CD4-positive, alpha-beta T cell treated with Interleukin-15 for 1 hour (primary cell): ENCODE measurements at regions not wholly inside any gene's neighbourhood (a gene's known extent, or its start where the extent isn't known, plus 50 kb on each side); places are given as distances from the start of the nearest gene placed in this dataset.

Source experiments
- DNase-seq: peaks from one replicate; pipeline ENCODE4 v3.0.0-alpha.2; 2020

DNA sequence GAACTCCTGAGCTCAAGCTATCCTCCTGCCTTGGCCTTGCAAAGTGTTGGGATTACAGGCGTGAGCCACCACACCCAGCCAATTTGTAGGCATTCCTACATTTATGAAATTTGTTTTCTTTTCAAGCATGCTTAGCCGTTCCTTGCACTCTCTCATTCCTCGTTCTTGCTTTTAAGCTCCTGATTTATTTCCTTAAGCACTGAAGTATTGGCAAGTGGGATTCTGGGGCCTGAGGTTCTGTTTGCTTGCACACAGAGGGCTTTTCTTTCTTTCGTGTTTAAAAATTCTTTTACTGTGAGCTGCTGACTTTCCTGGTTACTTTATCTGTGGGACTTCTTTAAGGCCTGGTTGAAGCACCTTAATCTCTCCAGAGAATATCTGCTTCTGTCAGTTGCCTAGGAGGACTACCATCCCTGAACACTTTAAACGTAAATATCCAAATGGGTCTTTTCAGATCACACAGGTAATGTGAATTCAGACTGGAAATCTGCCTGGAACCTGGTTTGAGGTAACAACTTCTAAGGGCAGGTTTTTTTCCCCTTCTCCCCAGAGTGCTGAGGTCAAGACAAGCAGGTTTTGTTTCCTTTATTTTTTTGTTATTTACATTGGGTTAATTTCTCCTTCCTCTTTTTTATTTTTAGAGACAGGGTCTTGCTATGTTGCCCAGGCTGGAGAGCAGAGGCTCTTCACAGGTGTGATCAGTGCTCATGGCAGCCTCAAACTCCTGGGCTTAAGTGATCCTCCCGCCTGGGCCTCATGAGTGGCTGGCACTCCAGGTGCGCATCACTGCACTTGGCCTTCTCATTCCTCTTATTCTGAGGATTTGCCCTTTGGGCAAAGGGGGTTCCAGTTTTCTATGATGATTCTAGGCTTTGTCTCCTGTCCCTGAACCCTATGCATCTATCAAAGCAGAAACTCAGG lies 102.9 kb downstream of the PFKFB3 start:
- DNase-seq: no peak

DNA sequence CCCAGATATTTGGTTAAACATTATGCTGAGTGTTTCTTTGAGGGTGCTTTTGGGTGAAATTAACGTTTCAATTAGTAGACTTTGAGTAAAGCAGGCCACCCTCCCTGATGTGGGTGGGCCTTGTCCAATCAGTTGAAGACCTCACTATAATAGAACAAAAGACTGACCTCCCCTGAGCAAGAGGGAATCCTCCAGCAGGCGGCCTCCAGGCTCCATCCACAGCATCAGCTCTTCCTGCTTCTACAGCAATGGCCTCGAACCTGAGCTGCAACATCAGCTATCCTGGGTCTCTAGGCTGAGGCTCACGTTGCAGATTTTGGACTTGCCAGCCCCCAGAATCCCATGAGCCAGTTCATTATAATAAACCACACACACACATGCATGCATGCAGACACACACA lies 104.2 kb downstream of the PFKFB3 start:
- no peak for DNase-seq

DNA sequence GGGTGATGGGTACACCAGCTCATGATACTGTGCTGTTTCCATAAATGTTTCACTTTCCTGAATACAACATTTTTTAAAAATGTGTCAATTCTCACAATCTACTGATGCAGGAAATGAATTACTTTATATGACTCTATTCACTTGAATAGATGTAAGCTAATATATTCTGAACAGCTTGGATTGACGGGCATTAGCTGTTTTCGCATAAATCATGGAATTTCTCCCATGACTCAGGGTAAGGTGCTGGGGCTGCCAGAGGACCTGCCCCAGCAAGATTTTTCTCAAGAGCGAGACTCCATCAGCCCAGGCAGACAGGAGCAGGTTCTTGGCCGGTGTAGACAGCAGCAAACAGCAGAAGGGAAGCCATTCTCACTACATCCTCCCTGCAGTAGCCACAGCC lies 107.1 kb downstream of the PFKFB3 start:
- no peak for DNase-seq

DNA sequence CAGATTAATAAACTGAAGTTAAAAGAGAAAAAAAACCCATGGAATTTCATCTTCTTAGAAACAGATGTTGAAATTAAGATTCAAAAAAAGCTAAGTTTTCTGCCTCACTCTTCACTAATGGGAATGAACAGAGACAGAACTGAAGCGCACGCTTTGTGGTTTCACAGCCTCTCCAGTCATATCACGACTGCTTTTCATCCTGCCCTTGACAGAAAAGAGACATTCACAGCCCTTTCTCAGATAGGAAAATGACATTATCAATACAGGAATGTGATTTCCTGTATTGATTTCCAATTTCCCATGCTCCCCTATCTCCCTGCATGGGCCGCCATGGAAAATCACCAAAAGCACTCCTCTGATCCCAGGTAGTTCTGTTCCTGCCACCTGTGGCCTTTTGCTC lies 108.2 kb downstream of the PFKFB3 start:
- DNase-seq: no peak

DNA sequence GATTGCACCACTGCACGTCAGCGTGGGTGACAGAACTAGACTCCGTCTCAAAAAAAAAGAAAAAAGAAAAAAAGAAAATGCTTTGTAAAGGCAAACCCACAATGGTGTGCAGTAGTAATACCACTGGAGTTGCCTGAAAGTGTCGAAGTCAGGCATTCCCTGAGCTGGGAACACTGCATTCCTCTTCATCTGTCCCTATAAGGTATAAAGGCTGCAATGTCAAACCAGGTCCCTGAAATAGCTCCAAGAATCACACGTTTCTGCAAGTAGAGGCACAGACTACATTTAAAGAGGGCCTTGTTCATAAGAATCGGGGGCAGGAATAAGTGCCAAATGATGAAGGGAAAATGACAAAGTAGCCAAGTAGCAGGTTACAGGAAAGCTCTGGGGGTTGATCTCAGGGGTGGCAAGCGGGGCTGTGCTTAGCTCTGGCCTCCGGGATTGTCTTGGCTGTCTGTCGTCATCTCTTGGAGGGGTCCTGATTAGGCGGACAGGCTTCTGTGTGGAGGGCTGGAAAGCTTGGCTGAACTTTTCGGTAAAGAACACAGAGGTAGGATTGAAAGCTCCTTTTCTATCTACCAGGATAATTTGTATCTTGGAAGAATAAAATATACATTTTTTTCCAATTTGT lies 109.1 kb downstream of the PFKFB3 start:
- no peak for DNase-seq

DNA sequence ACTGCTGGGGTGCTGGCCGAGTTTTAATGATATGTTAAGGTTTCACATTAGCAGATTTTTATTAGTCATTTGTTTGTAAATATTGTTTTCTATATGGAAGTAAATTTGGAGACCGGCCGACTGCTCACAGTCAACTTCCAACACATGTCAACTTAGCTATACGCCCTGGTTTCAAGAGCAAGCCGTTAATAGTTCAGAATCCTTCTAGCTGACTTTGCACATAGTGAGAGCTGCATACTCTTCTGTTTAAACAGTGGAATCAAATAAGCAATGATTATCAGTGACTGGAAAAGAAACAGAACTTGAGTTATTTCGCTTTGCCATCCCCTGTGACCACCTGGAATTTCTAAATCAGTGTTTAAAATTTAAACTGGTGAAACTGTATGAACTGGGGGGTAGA lies 109.9 kb downstream of the PFKFB3 start:
- no peak for DNase-seq

DNA sequence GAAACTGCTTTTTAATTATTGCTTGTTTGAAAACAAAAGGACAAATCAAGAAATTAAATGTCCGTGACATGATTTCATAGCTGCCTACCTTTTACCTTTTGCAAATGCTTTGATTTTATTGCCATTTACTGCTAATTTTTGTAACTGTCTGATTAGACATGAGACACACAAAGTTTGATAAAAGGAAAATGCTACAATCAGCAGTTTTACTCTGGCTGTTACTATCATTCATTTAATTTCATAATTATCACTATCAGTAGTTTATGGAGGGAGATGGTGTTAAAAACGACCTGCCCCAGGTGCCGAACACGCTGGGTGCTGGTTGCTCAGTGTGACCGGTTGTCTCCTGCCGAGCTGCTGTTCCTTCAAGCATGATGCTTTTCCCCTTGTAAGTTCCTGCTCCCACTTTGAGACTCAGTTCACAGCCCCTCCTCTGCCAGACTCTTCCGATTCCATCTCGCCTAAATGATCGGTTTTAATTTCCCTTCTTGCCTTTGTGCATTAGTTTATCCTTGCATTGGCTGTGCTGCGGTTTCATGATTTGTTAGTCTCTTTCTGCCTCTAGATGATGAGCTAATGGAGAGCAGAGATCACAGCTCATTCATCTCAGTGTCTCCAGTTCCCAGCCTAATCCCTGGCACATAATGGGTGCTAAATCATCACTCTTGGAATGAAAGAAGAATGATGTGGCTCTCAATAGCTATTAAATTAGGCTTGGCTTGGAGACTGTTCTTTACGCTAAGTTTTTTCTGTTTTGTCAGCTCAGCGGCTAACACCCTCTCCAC lies 110.6 kb downstream of the PFKFB3 start:
- DNase-seq: no peak

DNA sequence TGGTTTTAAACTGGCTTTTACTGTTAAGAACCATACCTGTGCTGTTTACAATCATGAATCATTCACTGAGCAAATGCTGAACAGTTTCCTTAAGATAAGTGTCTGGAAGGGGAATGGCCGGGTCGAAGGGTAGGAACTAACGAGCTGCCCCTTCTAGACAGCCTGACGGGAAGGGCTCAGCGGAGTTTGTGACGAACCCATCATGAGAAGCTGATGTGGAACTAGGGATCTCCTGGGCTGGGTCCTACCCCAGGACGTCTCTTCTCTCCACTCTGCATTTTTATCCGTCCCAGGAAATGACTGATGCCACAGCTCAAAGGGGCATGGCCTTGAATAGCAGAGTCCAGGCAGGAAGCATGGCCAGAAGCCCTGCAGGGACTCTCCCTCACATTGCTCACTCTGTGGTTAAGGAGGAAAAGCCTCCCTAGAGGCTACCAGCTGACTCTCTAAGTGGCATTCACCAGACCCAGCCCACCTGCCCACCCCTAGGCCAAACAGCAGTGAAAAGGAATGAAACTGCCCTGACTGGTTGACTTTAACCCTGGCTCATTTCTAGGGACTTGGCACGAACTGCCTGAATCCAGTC lies 112.0 kb downstream of the PFKFB3 start:
- no peak for DNase-seq

DNA sequence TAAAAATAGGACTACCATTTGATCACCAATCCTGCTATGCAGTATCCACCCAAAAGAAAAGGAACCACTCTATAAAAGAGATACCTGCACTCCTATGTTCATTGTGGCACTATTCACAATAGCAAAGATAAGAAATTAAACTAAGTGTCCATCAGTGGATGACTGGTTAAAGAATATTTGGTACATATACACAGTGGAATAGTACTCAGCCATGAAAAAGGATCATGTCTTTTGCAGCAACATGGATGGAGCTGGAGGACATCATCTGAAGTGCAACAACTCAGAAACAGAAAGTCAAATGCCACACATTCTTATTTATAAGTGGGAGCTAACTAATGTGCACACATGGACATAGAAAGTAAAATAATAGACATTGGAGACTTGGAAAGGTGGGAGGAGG lies 116.4 kb downstream of the PFKFB3 start:
- DNase-seq: no peak

DNA sequence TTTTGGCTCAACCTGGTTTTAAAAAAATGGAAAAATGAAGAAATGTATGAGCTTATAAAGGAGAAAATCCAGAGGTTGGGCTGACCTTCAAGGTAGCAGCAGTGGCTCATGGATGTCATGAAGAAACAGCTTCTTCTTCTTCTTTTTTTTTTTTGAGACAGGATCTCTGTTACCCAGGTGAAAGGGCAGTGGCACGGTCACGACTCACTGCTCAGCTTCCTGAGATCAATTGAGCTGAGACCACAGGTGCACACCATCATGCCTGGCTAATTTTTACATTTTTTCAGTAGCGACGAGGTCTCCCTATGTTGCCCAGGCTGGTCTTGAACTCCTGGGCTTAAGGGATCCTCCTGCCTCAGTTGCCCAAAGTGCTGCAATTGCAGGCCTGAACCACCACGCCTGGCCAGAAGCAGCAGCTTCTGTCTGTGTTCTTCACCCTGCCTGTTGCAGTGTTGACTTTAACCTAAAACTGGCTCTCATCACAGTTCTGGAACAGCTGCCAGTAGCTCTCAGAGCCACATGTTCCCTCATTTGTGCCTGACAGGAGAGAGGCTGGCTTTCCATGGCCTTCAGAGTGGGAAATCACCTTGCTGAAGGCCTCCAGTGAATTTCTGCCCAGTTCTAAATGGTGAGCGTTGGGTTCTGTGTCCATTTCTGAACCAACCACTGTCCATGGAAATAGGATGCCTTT lies 117.7 kb downstream of the PFKFB3 start:
- peak; percentile 42 for DNase-seq

DNA sequence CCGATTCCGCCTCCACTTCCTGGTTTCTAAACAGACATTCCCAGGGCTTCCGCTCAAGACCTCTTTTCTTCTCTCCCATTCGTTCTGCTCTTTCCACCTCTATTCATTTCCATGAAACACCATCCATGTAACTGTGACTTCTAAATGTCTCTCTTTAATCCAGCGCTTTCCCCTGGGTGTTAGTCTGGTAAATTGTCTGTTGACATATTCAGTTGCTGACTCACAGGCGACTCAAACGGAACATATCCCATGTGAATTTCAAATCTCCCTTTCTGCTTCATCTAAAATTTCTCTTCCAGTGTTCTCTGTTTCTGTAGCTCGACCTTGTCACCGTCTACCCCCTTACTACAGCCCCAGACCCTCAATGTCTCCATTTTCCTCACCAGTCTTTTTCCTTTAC lies 119.1 kb downstream of the PFKFB3 start:
- no peak for DNase-seq

DNA sequence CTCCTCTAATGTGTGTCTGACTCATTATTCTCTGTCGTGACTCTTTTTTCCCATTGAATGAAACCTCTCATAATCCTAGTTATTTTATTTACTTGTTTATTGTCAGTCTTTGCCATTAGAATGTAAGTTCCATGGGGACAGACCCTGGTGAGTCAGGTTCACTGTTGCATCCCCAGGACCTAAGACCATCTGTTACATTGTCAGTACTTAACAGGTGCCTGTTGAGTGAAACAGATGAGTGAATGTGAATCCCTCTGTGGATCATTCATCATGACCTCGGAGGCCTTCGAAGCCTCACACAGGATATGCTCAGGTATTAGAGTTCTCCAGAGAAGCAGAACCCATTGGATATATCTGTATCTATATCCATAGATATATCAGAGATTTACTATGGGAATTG lies 120.1 kb downstream of the PFKFB3 start:
- DNase-seq: no peak

DNA sequence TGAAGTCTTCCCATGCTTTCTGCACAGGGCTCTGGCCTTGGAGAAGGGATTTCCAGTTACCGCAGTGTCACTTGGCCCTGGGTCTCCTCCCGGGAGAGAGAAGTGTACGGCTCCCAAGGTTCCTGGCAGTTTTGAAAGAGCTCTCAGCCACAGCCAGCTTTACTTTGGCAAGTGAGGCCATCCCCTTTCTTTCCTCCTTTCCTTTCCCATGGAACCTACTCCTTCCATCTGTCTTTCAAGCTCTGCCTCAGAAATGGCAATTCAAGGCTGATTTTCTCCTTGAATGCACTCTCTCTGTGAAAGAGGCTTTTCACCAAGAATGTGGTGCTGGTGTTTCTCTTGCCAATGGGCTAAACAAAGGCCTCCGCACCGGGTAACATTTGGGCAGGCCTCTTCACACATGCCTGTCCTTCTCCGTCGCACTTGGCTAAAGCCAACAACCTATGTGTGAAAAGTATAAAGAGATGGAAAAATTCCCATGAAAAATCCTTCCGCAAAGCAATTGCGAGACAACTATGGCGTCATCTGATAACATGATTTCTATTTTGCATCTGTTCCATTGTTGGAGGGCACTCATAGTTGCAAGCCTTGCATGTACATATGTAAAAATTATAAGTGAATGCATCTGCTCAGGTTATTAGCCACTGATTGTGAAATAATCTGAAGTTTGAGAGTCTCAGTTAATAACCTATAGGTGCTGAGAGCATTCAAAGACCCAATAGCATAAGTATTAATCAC lies 125.4 kb downstream of the PFKFB3 start:
- DNase-seq: no peak

DNA sequence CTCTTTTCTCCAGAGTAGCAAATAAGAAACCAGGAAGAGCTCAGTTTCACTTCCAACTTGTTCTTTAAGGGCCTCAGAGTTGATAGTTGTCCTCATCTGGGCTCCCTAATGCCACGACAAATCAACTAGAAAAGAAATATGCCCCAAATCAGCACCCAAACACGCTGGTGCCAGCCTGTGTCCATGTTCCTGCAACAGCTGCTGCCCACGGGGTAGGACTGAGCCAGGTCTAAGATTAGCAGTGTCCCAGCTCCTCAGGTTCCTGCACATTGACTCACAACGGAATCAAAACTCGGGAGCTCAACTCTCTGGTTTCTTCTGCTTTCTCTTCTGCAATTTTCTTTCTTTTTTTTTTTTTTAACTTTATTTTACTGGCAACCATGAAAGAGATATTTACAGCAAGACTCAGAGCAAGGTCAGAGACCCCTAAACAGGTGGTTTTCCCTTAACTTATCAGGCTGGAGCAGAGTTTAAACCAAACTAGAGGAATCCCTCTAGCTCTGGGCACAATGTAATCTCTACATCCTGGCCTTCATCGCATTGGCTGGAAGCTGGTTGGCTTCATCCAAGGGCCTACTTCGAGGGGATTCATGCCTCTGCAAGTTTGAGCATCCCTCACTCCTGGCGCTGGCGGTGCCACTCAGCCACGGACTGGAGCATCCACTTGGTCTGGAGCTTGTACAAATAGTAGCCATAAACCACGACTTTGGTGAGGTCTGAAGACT lies 126.1 kb downstream of the PFKFB3 start:
- DNase-seq: no peak

DNA sequence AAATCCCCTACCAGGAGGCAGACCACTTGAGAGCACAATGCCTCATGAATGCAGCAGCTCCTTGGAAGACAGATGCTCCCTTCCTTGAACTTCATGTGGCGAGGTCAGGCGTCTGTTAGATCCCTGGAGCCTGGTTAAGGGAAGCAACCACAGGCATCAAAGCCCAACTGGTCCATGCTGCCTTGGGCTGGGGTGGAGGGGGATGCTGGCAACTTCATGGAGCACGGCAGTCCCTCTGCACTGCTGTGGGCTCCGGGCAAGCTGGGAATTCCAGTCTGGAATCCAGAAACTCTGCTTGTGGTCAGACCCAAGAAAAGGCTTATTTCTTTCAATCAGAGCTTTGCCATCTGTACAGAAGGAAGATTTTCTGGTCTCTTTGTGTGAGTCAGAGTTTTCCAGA lies 130.4 kb downstream of the PFKFB3 start:
- no peak for DNase-seq

DNA sequence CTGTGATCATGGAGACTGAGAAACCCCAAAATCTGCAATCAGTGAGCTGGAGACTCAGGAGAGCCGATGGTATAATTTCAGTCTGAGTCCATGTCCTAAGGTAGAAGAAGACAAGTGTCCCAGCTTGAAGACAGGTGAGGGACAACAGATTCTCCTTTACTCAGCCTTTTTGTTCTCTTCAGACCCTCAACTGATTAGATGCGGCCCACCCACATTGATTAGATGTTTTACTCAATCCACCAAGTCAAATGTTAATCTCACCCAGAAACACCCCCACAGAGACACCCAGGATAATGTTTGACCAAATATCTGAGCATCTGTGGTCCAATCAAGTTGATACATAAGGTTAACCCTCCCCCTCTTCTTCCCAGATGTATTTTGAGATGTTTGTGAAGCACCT lies 131.2 kb downstream of the PFKFB3 start:
- no peak for DNase-seq

DNA sequence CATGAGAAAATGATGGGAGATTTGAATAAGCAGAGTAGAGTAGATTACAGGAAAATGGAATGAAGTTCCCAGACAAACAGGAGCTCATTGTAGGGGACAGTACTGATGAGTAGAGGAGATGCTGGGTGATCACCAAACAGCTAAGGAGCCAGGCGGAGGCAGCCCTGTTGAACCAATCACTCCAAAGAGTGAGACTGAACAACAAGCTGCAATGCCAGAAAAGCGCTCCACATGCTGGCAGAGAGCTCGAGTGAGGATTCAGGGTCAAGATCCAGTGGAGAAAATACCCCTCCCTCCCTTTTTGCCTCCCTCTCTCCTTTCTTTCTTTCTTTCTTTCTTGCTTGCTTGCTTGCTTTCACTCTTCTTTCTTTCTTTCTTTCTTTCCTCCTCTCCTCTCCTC lies 133.3 kb downstream of the PFKFB3 start:
- no peak for DNase-seq

DNA sequence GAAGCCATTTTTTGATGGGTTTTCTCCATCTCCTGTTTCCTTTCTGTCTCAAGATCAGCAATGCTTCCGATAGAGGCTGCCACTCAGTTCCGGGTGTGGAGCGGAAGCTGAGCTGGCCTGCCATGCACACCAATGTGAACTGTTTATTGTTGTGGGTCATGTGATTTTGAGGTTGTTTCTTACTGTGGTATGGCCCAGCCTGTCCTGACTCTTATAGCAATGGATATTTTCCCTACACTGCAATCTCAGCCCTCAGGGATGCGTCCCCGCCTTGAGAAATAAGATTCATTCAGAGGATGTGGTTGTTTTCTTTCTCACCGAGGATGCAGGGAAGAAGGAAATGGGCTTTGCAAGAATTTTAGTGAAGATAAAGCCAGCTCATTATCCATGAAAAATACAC lies 134.7 kb downstream of the PFKFB3 start:
- DNase-seq: no peak

DNA sequence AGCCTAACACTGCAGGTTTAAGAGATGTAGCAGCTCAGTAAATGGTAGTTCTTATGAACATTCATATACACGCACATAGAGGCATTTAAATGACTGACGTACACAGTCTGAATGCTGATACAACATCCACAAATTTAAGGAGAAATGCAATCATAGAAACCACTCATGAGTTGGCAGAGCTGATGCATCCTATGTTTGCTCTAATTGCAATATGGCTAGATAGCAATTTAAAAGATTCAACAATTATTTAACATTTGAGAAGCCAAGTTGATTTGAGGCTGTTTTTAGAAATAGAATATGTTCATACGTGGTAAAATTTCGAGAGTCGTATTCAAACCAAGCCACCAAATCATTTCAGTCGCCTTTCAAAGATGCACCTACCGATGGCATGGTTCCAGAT lies 135.6 kb downstream of the PFKFB3 start:
- DNase-seq: no peak

DNA sequence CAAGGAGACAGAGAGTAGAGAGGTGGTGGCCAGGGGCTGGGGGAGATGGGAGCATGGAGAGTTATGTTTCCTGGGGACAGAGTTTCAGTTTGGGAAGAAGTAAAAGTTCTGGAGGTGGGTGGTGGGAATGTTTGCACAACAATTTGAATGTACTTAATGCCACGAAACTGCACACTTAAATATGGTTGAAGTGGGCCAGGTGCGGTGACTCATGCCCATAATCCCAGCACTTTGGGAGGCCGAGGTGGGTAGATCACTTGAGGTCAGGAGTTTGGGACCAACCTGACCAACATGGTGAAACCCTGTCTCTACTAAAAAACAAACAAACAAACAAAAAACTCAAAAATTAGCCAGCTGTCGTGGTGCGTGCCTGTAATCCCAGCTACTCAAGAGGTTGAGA lies 137.2 kb downstream of the PFKFB3 start:
- DNase-seq: no peak

DNA sequence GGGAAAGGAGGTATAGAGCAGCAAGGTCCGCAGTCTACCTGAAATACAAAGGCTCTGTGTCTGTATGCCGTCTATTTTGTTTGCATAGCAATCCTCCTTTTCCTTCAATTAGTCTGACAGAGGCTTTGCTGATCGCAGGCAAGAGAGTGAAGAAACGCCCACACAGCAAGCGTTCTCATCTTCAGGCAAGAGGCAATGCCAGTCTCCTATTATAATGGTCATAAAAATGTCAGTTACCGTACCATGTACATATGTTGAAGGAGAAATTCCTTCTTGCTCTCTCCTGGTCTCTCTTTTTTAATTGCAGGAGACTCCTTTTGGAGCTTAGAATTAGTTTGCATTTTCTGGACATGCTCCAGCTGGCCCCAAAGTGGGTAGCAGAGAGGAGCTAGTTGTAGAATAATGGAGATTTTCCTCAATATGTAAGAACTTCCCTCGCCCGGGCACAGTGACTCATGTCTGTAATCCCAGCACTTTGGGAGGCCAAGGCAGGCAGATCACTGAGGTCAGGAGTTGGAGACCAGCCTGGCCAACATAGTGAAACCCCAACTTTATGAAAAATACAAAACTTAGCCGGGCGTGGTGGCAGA lies 139.5 kb downstream of the PFKFB3 start:
- DNase-seq: no peak
